ENCODE measurements at regions not wholly inside any gene's neighbourhood (a gene's known extent, or its start where the extent isn't known, plus 50 kb on each side); places are given as distances from the start of the nearest gene placed in this dataset.

- TF ChIP-seq CTCF (IDR thresholded peaks at IDR 0.05): no peak
- TF ChIP-seq EZH2 (IDR thresholded peaks at IDR 0.05; ENCODE audit: borderline replicate concordance, insufficient read depth, low read depth, low read length, poor library complexity, severe bottlenecking): no peak
Measured at GRCh38 chr3:184645336-184645735, 66.5 kb downstream of the MAGEF1 start.

Measured in B cell (primary cell).